BE2C (cell line): ENCODE measurements at regions not wholly inside any gene's neighbourhood (a gene's known extent, or its start where the extent isn't known, plus 50 kb on each side); places are given as distances from the start of the nearest gene placed in this dataset.

Experiments used
- DNase-seq: peaks from one replicate; pipeline ENCODE4 v3.0.0-alpha.2; 2020
- H3K27me3 ChIP-seq: fragments of 250-450 bp; sonication (Bioruptor Pico); 2 replicates; pipeline ENCODE4 v1.5.1; 2020; ENCODE audit warnings: mild to moderate bottlenecking
- H3K36me3 ChIP-seq: fragments of 250-450 bp; sonication (Bioruptor Pico); 2 replicates; pipeline ENCODE4 v1.5.1; 2020; ENCODE audit warnings: mild to moderate bottlenecking
- H3K4me1 ChIP-seq: fragments of 250-450 bp; sonication (Bioruptor Pico); 2 replicates; pipeline ENCODE4 v1.5.1; 2020
- H3K4me3 ChIP-seq: 2 replicates; pipeline ENCODE4 v1.5.1; 2011; ENCODE audit warnings: low read depth, low read length
- H3K9me3 ChIP-seq: fragments of 250-450 bp; sonication (Bioruptor Pico); 2 replicates; pipeline ENCODE4 v1.5.1; 2020
- CTCF ChIP-seq: IDR thresholded peaks from 2 replicates; pipeline ENCODE4 v1.5.1; 2012; ENCODE audit warnings: mild to moderate bottlenecking, low read depth, low read length

- Histone ChIP-seq H3K27me3 (no peaks in the 10 kb centered on the region), H3K9me3 (no peaks in the 10 kb centered on the region), H3K36me3 (no peaks in the 10 kb centered on the region), H3K4me3 (no peak overlapping the region), H3K4me1 (no peaks in the 10 kb centered on the region)
- TF ChIP-seq CTCF: no peak
- DNase-seq: no peak
Measured at GRCh38 chr6:66065313-66065712, 358.3 kb upstream of the EYS start.

GRCh38 chr6:66057034-66057433 lies 350.0 kb upstream of the EYS start:
- no peak for DNase-seq
- TF ChIP-seq CTCF: no peak
- no peaks in the 10 kb centered on the region for H3K36me3 ChIP-seq
- H3K4me3 ChIP-seq: no peak overlapping the region
- no peaks in the 10 kb centered on the region; the same call in 1 of the 2 replicates for H3K4me1 ChIP-seq
- H3K9me3 ChIP-seq: no peaks in the 10 kb centered on the region
- no peaks in the 10 kb centered on the region for H3K27me3 ChIP-seq

GRCh38 chr6:66054967-66055366 lies 347.9 kb upstream of the EYS start:
- H3K4me1 ChIP-seq: no peaks in the 10 kb centered on the region; the same call in 1 of the 2 replicates
- no peaks in the 10 kb centered on the region for H3K36me3 ChIP-seq
- DNase-seq: no peak
- H3K27me3 ChIP-seq: no peaks in the 10 kb centered on the region
- H3K9me3 ChIP-seq: no peaks in the 10 kb centered on the region
- no peak for TF ChIP-seq CTCF
- H3K4me3 ChIP-seq: no peak overlapping the region

- TF ChIP-seq CTCF: no peak
- Histone ChIP-seq H3K27me3 (no peaks in the 10 kb centered on the region), H3K4me3 (no peak overlapping the region), H3K36me3 (no peaks in the 10 kb centered on the region), H3K9me3 (no peaks in the 10 kb centered on the region), H3K4me1 (no peaks in the 10 kb centered on the region; the same call in 1 of the 2 replicates)
- no peak for DNase-seq
Measured at GRCh38 chr6:66051812-66052211, 344.8 kb upstream of the EYS start.

GRCh38 chr6:66048684-66049474 lies 341.9 kb upstream of the EYS start:
- no peak for DNase-seq
- Histone ChIP-seq H3K36me3 (no peaks in the 10 kb centered on the region), H3K4me1 (no peaks in the 10 kb centered on the region; the same call in 1 of the 2 replicates), H3K9me3 (no peaks in the 10 kb centered on the region), H3K27me3 (no peaks in the 10 kb centered on the region), H3K4me3 (no peak overlapping the region)
- no peak for TF ChIP-seq CTCF

GRCh38 chr6:66032626-66033025 lies 325.6 kb upstream of the EYS start:
- Histone ChIP-seq H3K36me3 (no peaks in the 10 kb centered on the region), H3K4me3 (no peak overlapping the region), H3K4me1 (no peaks in the 10 kb centered on the region), H3K27me3 (no peaks in the 10 kb centered on the region), H3K9me3 (no peaks in the 10 kb centered on the region)
- no peak for DNase-seq
- no peak for TF ChIP-seq CTCF
